GM19467 (cell line): ENCODE measurements at regions not wholly inside any gene's neighbourhood (a gene's known extent, or its start where the extent isn't known, plus 50 kb on each side); places are given as distances from the start of the nearest gene placed in this dataset.
"Not testable (repeated sequence)": the region's sequence is repeated elsewhere in the genome, so short reads cannot be mapped to it uniquely, and the experiment has no call there.

Source experiments
- ATAC-seq: cut with Tn5 transposase; IDR thresholded peaks from one replicate; pipeline ENCODE4 v1.9.1; 2021; ENCODE audit warnings: mild to moderate bottlenecking, moderate library complexity; ENCODE audit not compliant: unreplicated experiment

DNA sequence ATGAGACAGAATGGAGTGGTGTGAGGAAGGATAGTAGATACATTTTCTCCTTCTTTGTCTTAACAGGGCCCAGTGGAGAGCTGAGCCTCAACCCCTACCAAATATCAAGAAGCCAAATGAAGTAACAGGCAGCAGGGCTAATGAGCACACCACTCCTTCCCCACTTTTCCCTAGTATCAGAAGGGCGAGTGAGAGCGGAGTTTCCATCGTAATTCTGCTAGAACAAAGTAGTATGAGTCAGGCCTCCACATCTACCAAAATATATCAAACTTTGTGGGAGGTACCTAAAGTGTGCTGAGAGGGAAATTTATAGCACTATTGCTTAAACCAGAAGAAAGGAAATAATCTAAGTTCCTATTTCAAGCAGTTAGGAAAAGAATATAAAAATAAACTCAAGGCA lies 769.0 kb upstream of the RGMB start:
- no peak for ATAC-seq

DNA sequence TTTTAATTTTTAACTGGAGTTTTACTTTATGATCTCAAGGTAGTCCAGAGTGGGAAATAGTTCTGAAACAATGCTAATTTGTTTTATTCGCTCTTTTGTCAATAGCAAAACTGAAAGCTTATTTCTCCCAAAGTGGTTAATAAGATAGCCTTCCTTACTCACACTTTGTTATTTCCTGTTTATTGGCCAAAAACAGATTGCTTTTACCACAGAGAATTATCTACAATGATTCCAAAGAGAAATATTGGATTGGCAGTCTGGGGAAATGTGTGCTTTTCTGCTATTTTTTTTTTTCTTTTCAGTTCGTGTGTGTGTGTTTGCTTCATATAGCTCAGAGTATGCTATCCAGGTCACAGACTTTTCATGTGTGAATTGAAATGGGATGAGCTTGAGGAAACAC lies 756.7 kb upstream of the RGMB start:
- no peak for ATAC-seq

DNA sequence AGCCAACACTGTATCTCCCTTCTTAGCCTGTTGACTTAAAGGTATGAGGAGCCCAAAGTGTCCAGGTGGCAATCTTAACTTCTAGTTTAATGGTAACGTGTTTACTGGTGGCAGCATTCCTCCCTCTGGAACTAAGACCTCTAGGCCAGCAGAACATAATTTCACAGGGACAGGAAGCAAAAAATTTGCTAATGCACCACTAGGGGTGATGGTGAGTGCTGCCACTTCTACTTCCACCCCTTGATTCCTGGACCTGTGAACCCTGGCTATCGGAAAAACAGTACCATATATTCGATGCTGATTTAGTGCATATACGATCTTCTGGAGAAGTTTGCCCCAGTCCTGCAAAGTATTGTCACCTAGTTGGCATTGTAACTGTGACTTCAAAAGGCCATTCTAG lies 743.2 kb upstream of the RGMB start:
- not testable (repeated sequence) for ATAC-seq

DNA sequence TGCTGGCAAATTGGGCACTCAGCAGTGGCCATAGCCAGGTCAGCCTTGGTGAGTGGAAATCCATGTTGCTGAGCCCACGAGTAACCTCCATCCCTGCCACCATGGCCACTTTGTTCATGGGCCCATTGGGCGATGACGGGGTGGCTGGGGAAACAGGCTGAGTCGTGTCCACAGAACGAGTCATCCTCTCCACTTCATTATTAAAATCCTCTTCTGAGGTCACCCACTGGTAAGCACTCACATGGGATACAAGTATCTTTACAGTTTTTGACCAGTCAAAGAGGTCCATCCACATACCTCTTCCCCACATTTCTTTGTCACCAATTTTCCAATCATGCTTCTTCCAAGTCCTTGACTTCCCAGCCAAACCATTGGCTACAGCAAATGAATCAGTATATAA lies 742.4 kb upstream of the RGMB start:
- ATAC-seq: not testable (repeated sequence)

DNA sequence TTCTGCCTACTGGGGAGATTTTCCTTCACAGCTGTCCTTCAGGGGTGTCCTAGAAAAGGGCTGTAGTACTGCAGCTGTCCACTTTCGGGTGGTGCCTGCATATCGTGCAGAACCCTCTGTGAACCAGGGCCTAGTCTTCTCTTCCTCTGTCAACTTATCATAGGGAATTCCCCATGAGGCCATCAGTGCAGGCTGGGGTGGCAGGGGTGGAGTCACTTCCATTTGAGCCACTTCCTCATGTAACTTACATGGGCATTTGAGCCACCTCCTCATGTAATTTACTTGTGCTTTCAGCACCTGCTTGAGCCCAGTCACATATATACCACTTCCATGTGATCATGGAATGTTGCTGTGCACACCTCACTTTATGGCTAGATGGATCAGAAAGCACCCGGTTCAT lies 742.0 kb upstream of the RGMB start:
- ATAC-seq: no peak

DNA sequence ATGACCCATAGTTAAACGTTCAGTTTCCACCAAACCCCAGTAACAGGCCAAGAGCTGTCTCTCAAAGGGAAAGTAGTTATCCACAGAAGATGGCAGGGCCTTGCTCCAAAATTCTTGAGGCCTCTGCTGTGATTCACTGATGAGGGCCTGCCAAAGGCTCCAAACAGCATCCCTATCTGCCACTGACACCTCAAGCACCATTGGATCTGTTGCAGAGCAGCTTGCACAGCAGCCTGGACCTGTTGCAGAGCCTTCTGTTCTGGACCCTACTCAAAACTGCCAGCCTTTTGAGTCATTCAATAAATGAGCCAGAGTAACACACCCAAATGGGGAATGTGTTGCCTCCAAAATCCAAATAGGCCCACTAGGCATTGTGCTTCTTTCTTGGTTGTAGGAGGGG lies 741.5 kb upstream of the RGMB start:
- ATAC-seq: no peak

DNA sequence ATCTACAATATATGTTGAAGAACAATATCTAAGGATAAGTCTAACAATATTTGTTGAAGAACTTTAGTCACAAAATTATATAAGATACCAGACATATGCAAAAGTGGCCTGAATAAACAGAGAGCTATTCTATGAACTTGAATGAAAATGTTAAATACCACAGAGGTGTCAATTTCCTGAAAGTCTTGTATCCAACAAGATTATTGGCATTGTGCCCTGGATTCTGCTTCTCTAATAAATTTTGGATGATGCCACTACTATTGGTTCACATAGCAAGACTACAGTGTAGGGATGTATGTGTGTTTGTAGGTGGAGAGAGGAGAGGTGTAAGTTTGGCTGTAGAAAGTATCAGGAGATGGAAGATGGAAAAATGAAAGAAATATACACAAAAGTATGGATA lies 731.8 kb upstream of the RGMB start:
- no peak for ATAC-seq

DNA sequence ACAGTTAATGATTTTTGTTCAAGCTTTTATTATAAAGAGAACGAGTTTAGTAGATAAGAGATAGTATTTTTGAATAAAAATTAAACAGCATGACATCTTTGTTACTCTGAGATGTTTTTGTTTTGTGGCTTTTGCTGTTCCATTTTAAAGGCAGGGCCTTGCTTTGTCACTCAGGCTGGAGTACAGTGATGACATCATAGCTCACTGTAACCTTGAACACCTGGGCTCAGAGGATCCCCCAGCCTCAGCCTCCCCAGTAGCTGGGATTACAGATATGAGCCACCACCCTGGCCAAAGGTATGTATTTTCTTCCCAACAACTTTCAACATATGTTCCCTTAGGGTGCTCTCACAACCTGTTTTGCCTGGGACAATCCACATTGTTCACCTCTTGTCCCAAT lies 730.9 kb upstream of the RGMB start:
- no peak for ATAC-seq

DNA sequence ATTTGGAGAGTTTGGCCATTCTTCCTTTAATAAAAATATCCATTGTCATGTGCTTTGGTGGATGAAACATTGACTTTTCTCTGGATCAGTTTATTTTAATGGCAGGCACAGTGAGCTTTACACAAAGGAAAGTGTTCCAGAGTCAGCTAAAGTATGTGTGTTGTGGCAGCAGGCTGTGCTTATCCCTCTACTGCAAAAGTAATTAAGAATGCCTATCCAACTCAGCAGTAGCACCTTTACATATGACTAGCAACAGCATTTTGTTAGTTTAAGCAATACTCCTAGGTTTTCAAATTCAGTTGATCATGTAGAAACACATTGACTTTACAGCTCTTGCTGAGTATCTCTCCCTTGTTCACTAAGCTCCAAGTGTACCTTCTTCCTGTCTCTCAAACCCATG lies 730.5 kb upstream of the RGMB start:
- no peak for ATAC-seq

DNA sequence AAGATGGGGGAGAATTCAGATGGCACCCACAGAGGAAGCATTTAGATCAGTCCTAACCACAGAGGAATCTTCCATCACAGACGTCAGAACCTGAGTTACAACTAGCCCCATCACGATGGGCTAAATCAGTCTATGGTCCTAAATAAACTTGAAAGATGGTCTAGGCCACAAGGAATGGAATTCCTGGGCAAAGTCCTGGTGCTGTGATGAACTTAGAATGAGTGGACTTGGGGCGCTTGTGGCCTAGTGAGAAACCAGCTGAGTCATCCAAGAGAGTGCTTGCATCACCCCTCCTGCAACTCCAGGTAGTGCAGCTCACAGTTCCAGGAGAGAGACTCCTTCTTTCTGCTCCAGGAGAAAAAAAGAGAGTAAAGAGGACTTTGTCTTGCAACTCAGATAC lies 722.9 kb upstream of the RGMB start:
- no peak for ATAC-seq

DNA sequence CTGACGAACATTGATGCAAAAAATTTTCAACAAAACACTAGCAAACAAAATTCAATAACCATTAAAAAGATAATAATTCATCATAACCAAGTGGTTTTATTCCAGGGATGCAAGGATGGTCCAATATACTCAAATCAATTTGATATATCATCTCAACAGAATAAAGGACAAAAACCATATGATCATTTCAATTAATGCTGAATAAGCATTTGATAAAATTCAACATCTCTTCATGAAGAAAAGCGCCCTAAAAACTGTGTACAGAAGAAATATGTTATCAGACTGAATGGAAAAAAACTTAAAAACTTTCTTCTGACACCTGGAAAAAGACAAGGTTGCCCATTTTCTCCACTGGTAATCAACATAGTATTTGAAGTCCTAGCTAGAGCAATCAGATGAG lies 720.3 kb upstream of the RGMB start:
- no peak for ATAC-seq

DNA sequence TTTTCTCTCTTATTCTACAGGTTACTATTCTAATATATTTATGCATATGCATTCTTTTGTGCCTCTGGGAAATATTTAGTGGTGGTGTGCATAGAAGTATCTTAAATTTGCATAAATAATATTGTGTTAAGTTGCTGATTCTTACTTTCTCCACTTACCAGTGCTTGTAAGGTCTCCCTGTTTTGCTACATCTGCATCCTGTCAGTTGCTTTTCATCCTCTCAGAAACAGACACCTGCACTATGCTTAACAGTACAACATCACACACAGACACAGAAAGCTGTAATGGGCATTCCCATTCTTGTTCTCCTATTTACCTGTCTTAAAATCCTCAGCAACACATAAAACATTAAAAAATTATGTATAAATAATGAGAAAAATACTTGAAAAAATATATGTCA lies 713.3 kb upstream of the RGMB start:
- ATAC-seq: no peak

DNA sequence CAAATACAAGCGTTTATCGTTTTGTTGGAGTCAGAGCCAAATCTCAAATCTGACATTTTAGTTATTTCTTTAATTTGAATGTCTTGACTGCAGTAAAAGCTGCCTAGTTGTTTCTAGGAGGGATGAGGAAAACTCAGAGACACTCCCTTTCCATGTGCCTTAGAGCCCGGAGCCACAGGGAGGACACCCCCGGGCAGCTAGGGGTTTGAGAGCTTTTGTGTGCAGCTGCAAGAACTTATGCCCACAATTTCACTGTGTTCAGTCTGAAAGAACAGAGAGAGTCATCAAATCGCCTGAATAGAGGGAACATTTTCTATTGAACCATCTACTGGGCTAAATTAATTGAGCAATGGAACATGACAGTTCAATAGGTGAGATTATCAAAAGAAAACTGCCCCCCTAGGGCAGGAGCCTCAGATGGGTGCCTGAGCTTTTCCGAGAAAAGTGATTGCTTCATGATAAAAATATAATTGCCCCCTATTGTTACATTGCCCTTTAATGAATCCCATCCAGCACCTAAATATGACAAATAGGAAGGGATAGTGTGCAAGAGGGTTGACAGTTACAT lies 709.3 kb upstream of the RGMB start:
- no peak for ATAC-seq

DNA sequence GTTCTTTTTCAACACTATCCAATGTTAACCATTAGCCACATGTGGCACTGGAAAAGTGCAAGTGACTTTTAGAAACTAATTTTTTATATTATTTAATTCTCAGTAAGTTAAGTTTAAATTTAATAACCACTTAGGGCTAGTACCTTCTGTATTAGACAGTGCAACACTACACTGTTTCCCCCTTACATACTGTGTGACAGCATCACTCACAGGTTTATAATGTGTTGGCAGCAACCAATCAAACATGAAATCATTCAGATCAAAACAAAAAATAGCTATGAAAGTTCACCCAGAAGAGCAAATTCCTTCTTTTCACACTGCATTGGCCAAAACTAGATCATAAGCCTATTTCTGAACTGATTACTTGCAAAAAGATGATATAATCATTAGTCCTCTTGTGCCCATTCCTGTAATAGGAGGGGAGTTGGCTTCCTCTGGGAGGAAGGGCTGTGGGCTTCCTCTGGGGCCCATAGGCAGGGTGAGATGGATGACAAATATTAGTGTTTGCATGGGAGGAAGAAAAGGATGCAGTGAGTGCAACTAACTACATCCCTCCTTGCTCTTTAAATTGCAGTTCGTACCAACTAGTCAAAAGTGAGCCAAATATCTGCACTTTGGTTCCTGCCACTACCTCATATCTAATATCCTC lies 708.1 kb upstream of the RGMB start:
- no peak for ATAC-seq

DNA sequence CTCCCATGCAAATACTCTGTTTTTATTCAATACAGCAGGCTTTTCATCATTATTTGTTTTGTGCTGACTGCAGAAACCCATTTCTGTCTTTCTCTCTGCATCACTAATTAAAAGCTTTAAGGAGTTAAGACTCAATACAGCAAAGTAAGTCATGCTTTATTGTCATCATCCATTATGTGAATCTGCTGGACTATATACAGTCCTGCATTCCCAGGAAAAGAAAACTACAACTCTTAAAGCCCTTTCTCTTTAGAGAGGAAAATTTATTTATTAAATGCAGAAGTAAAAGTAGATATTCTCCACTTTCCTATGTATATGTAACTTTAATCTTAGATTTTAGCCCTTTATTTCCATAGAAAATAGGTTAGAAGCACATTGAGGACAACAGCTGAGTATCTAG lies 706.6 kb upstream of the RGMB start:
- ATAC-seq: no peak

DNA sequence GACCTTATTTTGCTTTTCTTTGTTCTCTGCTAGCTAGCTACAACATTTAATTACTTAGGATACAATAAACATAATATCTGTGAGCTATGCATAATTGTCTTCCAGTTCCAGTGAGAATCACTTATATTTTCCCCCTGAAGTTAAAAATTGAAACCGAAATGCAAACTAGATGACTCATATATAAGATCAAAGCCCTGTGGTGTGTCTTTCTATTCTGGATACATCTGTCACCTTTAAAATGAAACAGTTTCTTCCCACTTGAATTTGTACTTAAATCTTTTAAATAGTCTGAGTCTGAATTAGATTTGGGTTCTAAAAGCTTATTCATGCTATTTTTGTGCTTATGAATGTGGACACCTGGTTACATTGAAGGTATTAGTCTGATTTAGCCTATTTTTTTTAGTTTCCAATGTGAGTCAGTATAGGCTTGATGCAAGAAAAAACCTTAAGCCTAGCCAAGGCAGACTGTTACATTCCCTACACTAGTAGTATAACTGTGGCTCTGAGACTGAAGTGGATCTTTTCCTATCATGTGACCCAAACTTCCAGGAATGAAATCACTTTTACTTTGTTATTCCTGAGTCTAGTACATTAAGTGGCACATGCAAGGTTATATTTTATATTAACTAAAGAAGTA lies 703.5 kb upstream of the RGMB start:
- ATAC-seq: no peak

DNA sequence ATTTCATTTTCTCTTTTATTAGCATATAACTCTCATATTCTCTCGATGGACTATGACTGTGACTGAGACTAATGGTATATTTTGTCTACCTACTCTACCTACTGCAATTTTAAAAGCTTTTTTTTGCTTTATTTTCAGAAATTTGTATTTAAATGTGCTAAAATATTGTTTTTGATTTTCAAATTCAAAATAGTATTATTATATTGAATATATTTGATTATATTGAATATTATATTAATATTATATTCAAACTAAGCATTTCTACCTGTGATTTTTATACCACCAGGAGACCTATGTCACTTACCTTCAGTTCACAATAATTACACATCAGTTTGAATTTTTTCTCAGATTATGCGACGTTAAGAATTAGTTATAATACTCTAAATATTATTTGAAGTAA lies 700.5 kb upstream of the RGMB start:
- ATAC-seq: no peak

DNA sequence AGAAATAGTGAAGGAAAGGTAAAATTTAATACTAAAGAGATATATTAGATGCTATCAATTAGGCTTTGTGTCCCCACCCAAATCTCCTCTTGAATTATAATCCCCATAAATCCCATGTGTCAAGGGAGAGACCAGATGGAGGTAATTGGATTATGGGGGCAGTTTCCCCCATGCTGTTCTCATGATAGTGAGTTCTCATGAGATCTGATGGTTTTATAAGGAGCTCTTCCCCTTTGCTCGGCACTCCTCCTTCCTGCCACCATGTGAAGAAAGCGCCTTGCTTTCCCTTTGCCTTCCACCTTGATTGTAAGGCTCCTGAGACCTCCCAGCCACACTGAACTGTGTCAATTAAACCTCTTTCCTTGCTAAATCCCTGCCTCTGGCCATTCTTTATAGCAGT lies 697.0 kb upstream of the RGMB start:
- no peak for ATAC-seq

DNA sequence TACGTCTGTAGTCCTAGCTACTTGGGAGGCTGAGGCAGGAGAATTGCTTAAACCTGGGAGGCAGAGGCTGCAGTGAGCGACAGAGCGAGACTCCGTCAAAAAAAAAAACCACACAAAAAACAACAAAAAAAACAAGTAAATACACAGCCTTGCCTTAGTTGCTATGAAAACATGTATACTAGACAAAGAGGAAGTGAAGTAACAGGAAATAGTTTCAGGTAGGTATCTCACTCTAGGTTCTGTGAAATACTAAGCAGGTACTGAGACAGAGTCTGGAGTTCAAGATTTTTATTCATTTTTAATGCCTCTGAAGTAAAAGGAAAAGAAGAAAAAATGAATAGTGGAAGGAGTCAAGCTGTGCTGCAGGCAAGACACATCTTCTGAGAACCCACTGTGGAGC lies 687.9 kb upstream of the RGMB start:
- no peak for ATAC-seq

DNA sequence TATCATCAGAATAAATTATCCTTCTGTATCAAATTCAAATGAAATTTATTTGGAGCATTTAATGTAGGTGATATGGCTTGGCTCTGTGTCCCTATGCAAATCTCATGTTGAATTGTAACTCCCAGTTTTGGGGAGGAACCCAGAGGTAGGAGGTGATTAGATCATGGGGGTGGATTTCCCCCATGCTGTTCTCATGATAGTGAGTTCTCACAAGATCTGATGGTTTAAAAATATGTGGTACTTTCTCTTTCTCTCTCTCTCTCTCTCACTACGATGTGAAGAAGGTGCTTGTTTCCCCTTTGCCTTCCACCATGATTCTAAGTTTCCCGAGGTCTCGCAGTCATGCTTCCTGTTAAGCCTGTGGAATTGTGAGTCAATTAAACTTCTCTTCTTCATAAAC lies 678.4 kb upstream of the RGMB start:
- no peak for ATAC-seq

DNA sequence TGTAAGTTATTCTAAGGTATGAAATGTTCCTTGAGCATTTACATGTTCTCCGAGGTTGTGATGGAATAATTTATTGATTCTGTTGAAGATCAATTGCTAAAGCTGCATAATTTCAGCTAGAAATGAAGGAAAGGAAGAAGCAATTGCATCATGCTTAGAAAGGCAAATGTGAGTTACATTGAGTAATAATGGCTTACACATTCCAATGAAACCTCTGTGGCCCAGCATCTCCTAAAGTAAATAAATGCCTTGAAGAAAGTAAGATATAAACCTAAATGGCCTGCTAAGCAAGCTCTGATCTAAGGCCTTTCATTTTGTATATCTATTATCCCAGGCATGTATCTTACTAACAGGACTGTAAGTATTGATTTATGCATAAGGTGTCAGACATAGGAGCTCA lies 677.3 kb upstream of the RGMB start:
- ATAC-seq: no peak

DNA sequence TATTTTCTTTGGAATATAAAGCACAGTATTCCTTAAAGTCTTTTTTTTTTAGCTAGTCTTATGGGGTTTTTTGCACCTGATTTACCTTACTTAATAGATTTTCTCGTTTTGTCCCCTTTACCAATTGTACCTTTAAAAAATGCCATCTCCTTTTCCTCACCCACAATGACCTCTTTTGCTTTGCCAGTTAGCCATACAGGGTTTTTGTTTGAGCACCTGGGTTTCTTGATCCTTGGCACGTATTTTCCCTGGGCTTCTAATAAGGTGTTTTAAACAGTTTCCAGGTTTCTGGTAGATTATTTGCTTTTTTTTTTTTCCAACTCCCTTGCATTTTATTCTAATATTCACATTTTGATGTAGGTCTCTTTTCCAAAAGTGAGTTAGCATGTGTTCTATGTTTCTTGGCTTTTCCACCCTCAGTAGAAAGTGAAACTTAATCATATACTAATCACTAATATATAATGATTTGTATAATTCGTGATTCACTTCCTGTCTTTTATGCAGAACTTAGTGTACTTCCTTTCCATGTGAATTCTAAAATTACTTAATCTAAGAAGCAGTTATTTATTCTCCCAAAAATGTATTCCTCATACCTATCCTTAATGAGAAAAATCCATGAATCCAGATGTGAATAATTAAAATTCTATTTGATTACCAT lies 673.9 kb upstream of the RGMB start:
- ATAC-seq: no peak
